Naive thymus-derived CD8-positive, alpha-beta T cell (primary cell): ENCODE measurements at regions not wholly inside any gene's neighbourhood (a gene's known extent, or its start where the extent isn't known, plus 50 kb on each side); places are given as distances from the start of the nearest gene placed in this dataset.

Experiments used
- ATAC-seq, 2 donors: fragments of 150-1000 bp; cut with Tn5 transposase in 1 of 2; sonication (Bioruptor Pico), chemical (Tn5 transposase) in 1 of 2; 1 replicate in 1 of 2; 2 replicates in 1 of 2; pipeline ENCODE4 v1.10.0; 2021; ENCODE audit warnings: mild to moderate bottlenecking in 2 of 2, moderate library complexity in 2 of 2
- POLR2A ChIA-PET: fragments of 350-600 bp; sonication (Branson Sonifier 250); formaldehyde crosslinking; loops from one replicate; lab custom pipeline; 2021; ENCODE audit warnings: antibody characterized with exemption; lab: Charles Lee
- DNase-seq, 10 donors: peaks; one replicate each; pipeline versions ENCODE4 v3.0.0 to v3.0.0-alpha.2; 2020 to 2022
- H3K27ac Mint-ChIP-seq, 10 donors: one replicate each; pipeline ENCODE4 v1.8.0; 2020 to 2022; ENCODE audit warnings: mild to moderate bottlenecking in 10 of 10, mixed read lengths in 10 of 10, moderate library complexity in 4 of 10, inconsistent platforms in 1 of 10
- H3K27me3 Mint-ChIP-seq, 5 donors: one replicate each; pipeline ENCODE4 v1.8.0; 2021 to 2022; ENCODE audit warnings: mixed read lengths in 5 of 5
- H3K36me3 Mint-ChIP-seq, 3 donors: one replicate each; pipeline ENCODE4 v1.8.0; 2020 to 2022; ENCODE audit warnings: mixed read lengths in 3 of 3, mild to moderate bottlenecking in 2 of 3, inconsistent platforms in 1 of 3
- H3K4me1 Mint-ChIP-seq, 4 donors: one replicate each; pipeline ENCODE4 v1.8.0; 2021 to 2022; ENCODE audit warnings: mixed read lengths in 4 of 4
- H3K4me3 Mint-ChIP-seq, 10 donors: one replicate each; pipeline ENCODE4 v1.8.0; 2020 to 2022; ENCODE audit warnings: mild to moderate bottlenecking in 10 of 10, mixed read lengths in 10 of 10, moderate library complexity in 6 of 10, inconsistent platforms in 1 of 10
- H3K9me3 Mint-ChIP-seq, 9 donors: one replicate each; pipeline ENCODE4 v1.8.0; 2020 to 2022; ENCODE audit warnings: mixed read lengths in 9 of 9, mild to moderate bottlenecking in 3 of 9, inconsistent platforms in 1 of 9, moderate library complexity in 1 of 9

- ATAC-seq: no peak
- DNase-seq: no peak
- Mint-ChIP-seq H3K27ac (no peak overlapping the region), H3K4me1 (no peaks in the 10 kb centered on the region), H3K9me3 (peaks cover 0 to 32% (median 1%) of the 10 kb centered on the region in 9 donors), H3K36me3 (no peaks in the 10 kb centered on the region), H3K4me3 (no peak overlapping the region), H3K27me3 (no peaks in the 10 kb centered on the region)
- POLR2A ChIA-PET: no interaction called here
Observed at GRCh38 chr14:85257287-85257686, 272.7 kb upstream of the FLRT2 start.

- Mint-ChIP-seq H3K9me3 (peaks cover 0 to 28% (median 0%) of the 10 kb centered on the region in 9 donors), H3K4me1 (no peaks in the 10 kb centered on the region), H3K36me3 (no peaks in the 10 kb centered on the region), H3K4me3 (no peak overlapping the region), H3K27ac (no peak overlapping the region), H3K27me3 (peaks cover 0 to 2% (median 0%) of the 10 kb centered on the region in 5 donors)
- POLR2A ChIA-PET: no interaction called here
- ATAC-seq (no peak), DNase-seq (no peak)
Observed at GRCh38 chr14:85263916-85264675, 265.8 kb upstream of the FLRT2 start.

- ATAC-seq: no peak
- Mint-ChIP-seq H3K27ac (no peak overlapping the region), H3K9me3 (peaks cover 0 to 9% (median 0%) of the 10 kb centered on the region in 9 donors), H3K4me1 (no peaks in the 10 kb centered on the region), H3K36me3 (no peaks in the 10 kb centered on the region), H3K27me3 (no peaks in the 10 kb centered on the region), H3K4me3 (no peak overlapping the region)
- POLR2A ChIA-PET: no interaction called here
- DNase-seq: no peak
Observed at GRCh38 chr14:85273099-85273677, 256.8 kb upstream of the FLRT2 start.

- Mint-ChIP-seq H3K27ac (no peak overlapping the region), H3K9me3 (peaks cover 0 to 9% (median 0%) of the 10 kb centered on the region in 9 donors), H3K36me3 (no peaks in the 10 kb centered on the region), H3K4me3 (no peak overlapping the region), H3K4me1 (no peaks in the 10 kb centered on the region), H3K27me3 (no peaks in the 10 kb centered on the region)
- ATAC-seq (no peak), DNase-seq (no peak)
- POLR2A ChIA-PET: no interaction called here
Observed at GRCh38 chr14:85273952-85274351, 256.0 kb upstream of the FLRT2 start.

GRCh38 chr14:85276161-85276978 lies 253.6 kb upstream of the FLRT2 start:
- DNase-seq: no peak
- Mint-ChIP-seq H3K27ac (no peak overlapping the region), H3K4me1 (no peaks in the 10 kb centered on the region), H3K27me3 (peaks cover 0 to 4% (median 0%) of the 10 kb centered on the region in 5 donors), H3K4me3 (no peak overlapping the region), H3K36me3 (no peaks in the 10 kb centered on the region), H3K9me3 (peaks cover 0 to 11% (median 0%) of the 10 kb centered on the region in 9 donors)
- no peak for ATAC-seq
- POLR2A ChIA-PET: no interaction called here

GRCh38 chr14:85276979-85277228 lies 253.0 kb upstream of the FLRT2 start:
- Mint-ChIP-seq H3K27ac (no peak overlapping the region), H3K4me3 (no peak overlapping the region), H3K4me1 (no peaks in the 10 kb centered on the region), H3K9me3 (peaks cover 0 to 11% (median 0%) of the 10 kb centered on the region in 9 donors), H3K36me3 (no peaks in the 10 kb centered on the region), H3K27me3 (peaks cover 0 to 4% (median 0%) of the 10 kb centered on the region in 5 donors)
- no peak for ATAC-seq
- no peak for DNase-seq
- POLR2A ChIA-PET: no interaction called here

GRCh38 chr14:85279407-85279806 lies 250.5 kb upstream of the FLRT2 start:
- H3K36me3 Mint-ChIP-seq: no peaks in the 10 kb centered on the region
- H3K4me3 Mint-ChIP-seq: no peak overlapping the region
- POLR2A ChIA-PET: no interaction called here
- DNase-seq (no peak), ATAC-seq (no peak)
- H3K4me1 Mint-ChIP-seq: no peaks in the 10 kb centered on the region
- peaks cover 0 to 6% (median 0%) of the 10 kb centered on the region in 9 donors for H3K9me3 Mint-ChIP-seq
- peaks cover 0 to 4% (median 0%) of the 10 kb centered on the region in 5 donors for H3K27me3 Mint-ChIP-seq
- H3K27ac Mint-ChIP-seq: no peak overlapping the region

GRCh38 chr14:85280074-85280473 lies 249.9 kb upstream of the FLRT2 start:
- DNase-seq (no peak), ATAC-seq (no peak)
- Mint-ChIP-seq H3K27me3 (peaks cover 0 to 4% (median 0%) of the 10 kb centered on the region in 5 donors), H3K4me1 (no peaks in the 10 kb centered on the region), H3K4me3 (no peak overlapping the region), H3K27ac (no peak overlapping the region), H3K9me3 (peaks cover 0 to 6% (median 0%) of the 10 kb centered on the region in 9 donors), H3K36me3 (no peaks in the 10 kb centered on the region)
- POLR2A ChIA-PET: no interaction called here

- peaks cover 0 to 4% (median 0%) of the 10 kb centered on the region in 5 donors for H3K27me3 Mint-ChIP-seq
- H3K36me3 Mint-ChIP-seq: no peaks in the 10 kb centered on the region
- no peaks in the 10 kb centered on the region for H3K4me1 Mint-ChIP-seq
- no peak for DNase-seq
- H3K4me3 Mint-ChIP-seq: no peak overlapping the region
- POLR2A ChIA-PET: no interaction called here
- no peak for ATAC-seq
- peaks cover 0 to 3% (median 1%) of the 10 kb centered on the region in 9 donors for H3K9me3 Mint-ChIP-seq
- H3K27ac Mint-ChIP-seq: no peak overlapping the region
Observed at GRCh38 chr14:85281921-85282320, 248.0 kb upstream of the FLRT2 start.

GRCh38 chr14:85288041-85288440 lies 241.9 kb upstream of the FLRT2 start:
- POLR2A ChIA-PET: no interaction called here
- no peaks in the 10 kb centered on the region for H3K4me1 Mint-ChIP-seq
- DNase-seq (no peak), ATAC-seq (no peak)
- no peaks in the 10 kb centered on the region for H3K27me3 Mint-ChIP-seq
- H3K4me3 Mint-ChIP-seq: no peak overlapping the region
- H3K9me3 Mint-ChIP-seq: peaks cover 0 to 24% (median 3%) of the 10 kb centered on the region in 9 donors
- no peak overlapping the region for H3K27ac Mint-ChIP-seq
- H3K36me3 Mint-ChIP-seq: no peaks in the 10 kb centered on the region

GRCh38 chr14:85291731-85292130 lies 238.2 kb upstream of the FLRT2 start:
- POLR2A ChIA-PET: no interaction called here
- no peaks in the 10 kb centered on the region for H3K27me3 Mint-ChIP-seq
- ATAC-seq (no peak), DNase-seq (no peak)
- peaks cover 0 to 24% (median 7%) of the 10 kb centered on the region in 9 donors for H3K9me3 Mint-ChIP-seq
- H3K27ac Mint-ChIP-seq: no peak overlapping the region
- no peaks in the 10 kb centered on the region for H3K36me3 Mint-ChIP-seq
- H3K4me1 Mint-ChIP-seq: no peaks in the 10 kb centered on the region
- no peak overlapping the region for H3K4me3 Mint-ChIP-seq

GRCh38 chr14:85293612-85294234 lies 236.2 kb upstream of the FLRT2 start:
- Mint-ChIP-seq H3K4me1 (no peaks in the 10 kb centered on the region), H3K27ac (no peak overlapping the region), H3K27me3 (no peaks in the 10 kb centered on the region), H3K9me3 (peaks cover 1 to 15% (median 4%) of the 10 kb centered on the region in 9 donors), H3K36me3 (no peaks in the 10 kb centered on the region), H3K4me3 (no peak overlapping the region)
- ATAC-seq (no peak), DNase-seq (no peak)
- POLR2A ChIA-PET: no interaction called here

- Mint-ChIP-seq H3K27me3 (no peaks in the 10 kb centered on the region), H3K9me3 (peaks cover 2 to 26% (median 7%) of the 10 kb centered on the region in 9 donors), H3K36me3 (peaks cover 0 to 5% (median 0%) of the 10 kb centered on the region in 3 donors), H3K27ac (no peak overlapping the region), H3K4me1 (no peaks in the 10 kb centered on the region), H3K4me3 (no peak overlapping the region)
- no peak for DNase-seq
- POLR2A ChIA-PET: no interaction called here
- no peak for ATAC-seq
Observed at GRCh38 chr14:85295318-85295717, 234.6 kb upstream of the FLRT2 start.
